Limb (tissue), 2 donors: ENCODE measurements at regions not wholly inside any gene's neighbourhood (a gene's known extent, or its start where the extent isn't known, plus 50 kb on each side); places are given as distances from the start of the nearest gene placed in this dataset.

Experiments used
- DNase-seq, 2 donors: peaks; one replicate each; pipeline ENCODE4 v3.0.0-alpha.2; 2016; ENCODE audit errors: extremely low spot score in 2 of 2

GRCh38 chr4:11549525-11549924, 120.8 kb upstream of the HS3ST1 start:
- no peak for DNase-seq

- no peak for DNase-seq
Observed at GRCh38 chr4:11548597-11549082, 119.9 kb upstream of the HS3ST1 start.

- DNase-seq: no peak
Observed at GRCh38 chr4:11546391-11547175, 117.9 kb upstream of the HS3ST1 start.

GRCh38 chr4:11545651-11546050, 117.0 kb upstream of the HS3ST1 start:
- no peak for DNase-seq

- no peak for DNase-seq
Observed at GRCh38 chr4:11544211-11544610, 115.5 kb upstream of the HS3ST1 start.

- no peak for DNase-seq
Observed at GRCh38 chr4:11543706-11544105, 115.0 kb upstream of the HS3ST1 start.

GRCh38 chr4:11542952-11543351, 114.3 kb upstream of the HS3ST1 start:
- DNase-seq: no peak

- no peak for DNase-seq
Observed at GRCh38 chr4:11537846-11538245, 109.2 kb upstream of the HS3ST1 start.

- DNase-seq: no peak
Observed at GRCh38 chr4:11535333-11535732, 106.6 kb upstream of the HS3ST1 start.

- DNase-seq: no peak
Observed at GRCh38 chr4:11534623-11535302, 106.1 kb upstream of the HS3ST1 start.

GRCh38 chr4:11532138-11532537, 103.4 kb upstream of the HS3ST1 start:
- DNase-seq: no peak

- DNase-seq: no peak
Observed at GRCh38 chr4:11529625-11530201, 101.0 kb upstream of the HS3ST1 start.

GRCh38 chr4:11525085-11525484, 96.4 kb upstream of the HS3ST1 start:
- DNase-seq: no peak

GRCh38 chr4:11518754-11519153, 90.1 kb upstream of the HS3ST1 start:
- no peak for DNase-seq

- no peak for DNase-seq
Observed at GRCh38 chr4:11514779-11515419, 86.2 kb upstream of the HS3ST1 start.

GRCh38 chr4:11514003-11514402, 85.3 kb upstream of the HS3ST1 start:
- no peak for DNase-seq

GRCh38 chr4:11512871-11513270, 84.2 kb upstream of the HS3ST1 start:
- DNase-seq: no peak

GRCh38 chr4:11511321-11511720, 82.6 kb upstream of the HS3ST1 start:
- no peak for DNase-seq

GRCh38 chr4:11507920-11508319, 79.2 kb upstream of the HS3ST1 start:
- DNase-seq: no peak

- no peak for DNase-seq
Observed at GRCh38 chr4:11506194-11506593, 77.5 kb upstream of the HS3ST1 start.

GRCh38 chr4:11505221-11505971, 76.7 kb upstream of the HS3ST1 start:
- DNase-seq: no peak
